ENCODE measurements at regions not wholly inside any gene's neighbourhood (a gene's known extent, or its start where the extent isn't known, plus 50 kb on each side); places are given as distances from the start of the nearest gene placed in this dataset.

DNA sequence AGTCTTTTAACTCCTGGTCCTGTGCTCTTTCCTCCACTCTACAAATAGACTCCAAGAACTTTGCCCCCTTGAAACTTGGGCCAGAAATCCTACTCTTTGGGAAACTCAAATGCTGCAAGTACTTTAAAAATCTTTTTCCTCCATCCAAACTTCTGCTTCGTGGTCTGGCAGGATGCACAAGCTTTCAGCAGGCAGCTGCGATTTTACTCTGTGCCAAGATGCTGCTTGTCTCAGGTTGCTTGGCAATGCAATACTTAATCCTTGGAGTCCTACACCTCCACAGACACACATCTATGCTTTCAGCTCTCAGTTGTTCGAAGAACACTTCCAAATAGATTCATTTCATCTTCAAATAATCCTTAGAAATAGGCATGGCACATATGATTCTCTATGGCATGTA, 435.3 kb upstream of the USP24 start:
- H3K9ac ChIP-seq (ENCODE audit: extremely low read depth, insufficient read length, low read length) = no peak overlapping the region
- H3K79me1 ChIP-seq (ENCODE audit: insufficient read depth, low read depth, low read length, poor library complexity, severe bottlenecking) = no peaks in the 10 kb centered on the region
- no peak overlapping the region for H3K23ac ChIP-seq (ENCODE audit: insufficient read length, low read depth, low read length)
- Mint-ChIP-seq H3K27me3 (ENCODE audit: low read depth) (no peaks in the 10 kb centered on the region; the same call in none of the 2 replicates), H3K9me3 (no peaks in the 10 kb centered on the region; a peak in 1 of 5 replicates), H3K36me3 (ENCODE audit: insufficient read depth in 1 of 3, low read depth in 3 of 3) (0 out of 7 replicates have a peak, but pooled peaks cover 0 to 1% (median 0%) of the 10 kb centered on the region in 3 experiments), H3K4me1 (peaks cover 9 to 10% of the 10 kb centered on the region in 2 experiments), H3K27ac (no peak overlapping the region), H3K4me3 (no peak overlapping the region)
- no peak for DNase-seq
- no peaks in the 10 kb centered on the region for H3K23me2 ChIP-seq (ENCODE audit: insufficient read length, low read depth, low read length, poor library complexity, severe bottlenecking)
- no CpG with 5 or more reads among the region's 3 CpGs for WGBS (ENCODE audit: extremely low coverage, insufficient read length, low lambda C conversion rate)
- H3K14ac ChIP-seq (ENCODE audit: insufficient read depth, low read length) = no peak overlapping the region
- no peak overlapping the region for H3K4ac ChIP-seq (ENCODE audit: low read depth, low read length)
- no peak overlapping the region for H2AFZ ChIP-seq (ENCODE audit: low read length)
- no peak overlapping the region for H3T11ph ChIP-seq (ENCODE audit: low read length)
- no peak overlapping the region for H2BK20ac ChIP-seq (ENCODE audit: low read depth, low read length, poor library complexity, severe bottlenecking)
- H3K27me3 ChIP-seq (ENCODE audit: insufficient read depth, low read length) = no peaks in the 10 kb centered on the region
- no peak overlapping the region for H3K18ac ChIP-seq (ENCODE audit: insufficient read length, low read depth, low read length)
- no peaks in the 10 kb centered on the region for H3K9me3 ChIP-seq (ENCODE audit: control insufficient read depth, low read depth, low read length)
- no peaks in the 10 kb centered on the region for H4K20me1 ChIP-seq (ENCODE audit: control insufficient read depth, insufficient read depth, insufficient read length)
- no peaks in the 10 kb centered on the region for H3K79me2 ChIP-seq (ENCODE audit: insufficient read depth, low read length)
- H2AK5ac ChIP-seq (ENCODE audit: insufficient read length, low read length) = no peak overlapping the region
- H3K27ac ChIP-seq (ENCODE audit: insufficient read length, low read depth, low read length) = no peak overlapping the region
- no peak overlapping the region for H2BK5ac ChIP-seq (ENCODE audit: insufficient read length, low read length)
- H4K91ac ChIP-seq (ENCODE audit: insufficient read length, low read depth, low read length) = no peak overlapping the region
- no peak overlapping the region for H4K8ac ChIP-seq (replicated peaks; ENCODE audit: insufficient read length, low read depth, low read length)
- no peak overlapping the region for H2BK120ac ChIP-seq (ENCODE audit: low read depth, low read length, poor library complexity, severe bottlenecking)
- TF ChIP-seq, protein P1, sequence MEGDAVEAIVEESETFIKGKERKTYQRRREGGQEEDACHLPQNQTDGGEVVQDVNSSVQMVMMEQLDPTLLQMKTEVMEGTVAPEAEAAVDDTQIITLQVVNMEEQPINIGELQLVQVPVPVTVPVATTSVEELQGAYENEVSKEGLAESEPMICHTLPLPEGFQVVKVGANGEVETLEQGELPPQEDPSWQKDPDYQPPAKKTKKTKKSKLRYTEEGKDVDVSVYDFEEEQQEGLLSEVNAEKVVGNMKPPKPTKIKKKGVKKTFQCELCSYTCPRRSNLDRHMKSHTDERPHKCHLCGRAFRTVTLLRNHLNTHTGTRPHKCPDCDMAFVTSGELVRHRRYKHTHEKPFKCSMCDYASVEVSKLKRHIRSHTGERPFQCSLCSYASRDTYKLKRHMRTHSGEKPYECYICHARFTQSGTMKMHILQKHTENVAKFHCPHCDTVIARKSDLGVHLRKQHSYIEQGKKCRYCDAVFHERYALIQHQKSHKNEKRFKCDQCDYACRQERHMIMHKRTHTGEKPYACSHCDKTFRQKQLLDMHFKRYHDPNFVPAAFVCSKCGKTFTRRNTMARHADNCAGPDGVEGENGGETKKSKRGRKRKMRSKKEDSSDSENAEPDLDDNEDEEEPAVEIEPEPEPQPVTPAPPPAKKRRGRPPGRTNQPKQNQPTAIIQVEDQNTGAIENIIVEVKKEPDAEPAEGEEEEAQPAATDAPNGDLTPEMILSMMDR (conservative IDR thresholded peaks at IDR 0.05) = no peak
- H4K5ac ChIP-seq (ENCODE audit: insufficient read length, low read depth, low read length) = no peak overlapping the region
- H3K56ac ChIP-seq (ENCODE audit: insufficient read length, low read depth, low read length) = no peak overlapping the region
- no peaks in the 10 kb centered on the region; the same call in none of the 2 replicates for H3K4me1 ChIP-seq (ENCODE audit: insufficient read depth, low read length)
- no peak overlapping the region for H2BK12ac ChIP-seq (ENCODE audit: insufficient read length, low read depth, low read length)
- H3K4me2 ChIP-seq (ENCODE audit: insufficient read depth, insufficient read length, low read length) = no peak overlapping the region
- H2BK15ac ChIP-seq (ENCODE audit: low read depth, low read length) = no peak overlapping the region

Measured in H9 (cell line).